ENCODE measurements at regions not wholly inside any gene's neighbourhood (a gene's known extent, or its start where the extent isn't known, plus 50 kb on each side); places are given as distances from the start of the nearest gene placed in this dataset.

- TF ChIP-seq ZNF414 (CRISPR knock-in tag; IDR thresholded peaks at IDR 0.05) (no peak), NR2F2 (IDR thresholded peaks at IDR 0.05; ENCODE audit: borderline replicate concordance, low read depth) (peak; percentile 63; the same call in 1 of the 2 replicates), JUNB (CRISPR knock-in tag; IDR thresholded peaks at IDR 0.05; ENCODE audit: borderline replicate concordance) (no peak), HNF1A (IDR thresholded peaks at IDR 0.05; ENCODE audit: low read depth) (no peak), HNF1A (CRISPR knock-in tag; IDR thresholded peaks at IDR 0.05; ENCODE audit: borderline replicate concordance) (no peak), MXI1 (IDR thresholded peaks at IDR 0.05; ENCODE audit: borderline replicate concordance, low read depth, low read length) (no peak), PHF8 (CRISPR knock-in tag; IDR thresholded peaks at IDR 0.05) (no peak), LCORL (IDR thresholded peaks at IDR 0.05) (no peak), LCORL (CRISPR knock-in tag; IDR thresholded peaks at IDR 0.05) (peak; percentile 66; the same call in 1 of the 2 replicates), SUZ12 (IDR thresholded peaks at IDR 0.05; ENCODE audit: low read depth, low read length) (no peak), GATA4 (IDR thresholded peaks at IDR 0.05; ENCODE audit: borderline replicate concordance, low read depth) (peak; percentile 65; the same call in 1 of the 2 replicates), SMAD3 (CRISPR knock-in tag; IDR thresholded peaks at IDR 0.05) (no peak), HNF4G (IDR thresholded peaks at IDR 0.05; ENCODE audit: borderline replicate concordance, low read depth, low read length) (peak; percentile 35; the same call in 1 of the 2 replicates), HNF4G (CRISPR knock-in tag; IDR thresholded peaks at IDR 0.05; ENCODE audit: borderline replicate concordance, low read depth) (no peak), CREBL2 (CRISPR knock-in tag; IDR thresholded peaks at IDR 0.05; ENCODE audit: borderline replicate concordance) (no peak), ZNF652 (CRISPR knock-in tag; IDR thresholded peaks at IDR 0.05; ENCODE audit: borderline replicate concordance, low read depth) (no peak), ZNF205 (CRISPR knock-in tag; IDR thresholded peaks at IDR 0.05) (no peak), ZNF256 (CRISPR knock-in tag; conservative IDR thresholded peaks at IDR 0.05) (no peak), TEAD3 (CRISPR knock-in tag; optimal IDR thresholded peaks at IDR 0.05; ENCODE audit: borderline replicate concordance) (peak; percentile 70), ZNF484 (CRISPR knock-in tag; IDR thresholded peaks at IDR 0.05; ENCODE audit: borderline replicate concordance, low read depth) (no peak), MEIS2 (CRISPR knock-in tag; IDR thresholded peaks at IDR 0.05) (no peak), JDP2 (CRISPR knock-in tag; IDR thresholded peaks at IDR 0.05; ENCODE audit: borderline replicate concordance) (no peak)
- TF ChIP-seq, protein P1, sequence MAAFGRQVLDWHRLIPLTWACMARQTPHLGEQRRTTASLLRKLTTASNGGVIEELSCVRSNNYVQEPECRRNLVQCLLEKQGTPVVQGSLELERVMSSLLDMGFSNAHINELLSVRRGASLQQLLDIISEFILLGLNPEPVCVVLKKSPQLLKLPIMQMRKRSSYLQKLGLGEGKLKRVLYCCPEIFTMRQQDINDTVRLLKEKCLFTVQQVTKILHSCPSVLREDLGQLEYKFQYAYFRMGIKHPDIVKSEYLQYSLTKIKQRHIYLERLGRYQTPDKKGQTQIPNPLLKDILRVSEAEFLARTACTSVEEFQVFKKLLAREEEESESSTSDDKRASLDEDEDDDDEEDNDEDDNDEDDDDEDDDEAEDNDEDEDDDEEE (CRISPR knock-in tag; IDR thresholded peaks at IDR 0.05), result no peak
- TF ChIP-seq, protein P2, sequence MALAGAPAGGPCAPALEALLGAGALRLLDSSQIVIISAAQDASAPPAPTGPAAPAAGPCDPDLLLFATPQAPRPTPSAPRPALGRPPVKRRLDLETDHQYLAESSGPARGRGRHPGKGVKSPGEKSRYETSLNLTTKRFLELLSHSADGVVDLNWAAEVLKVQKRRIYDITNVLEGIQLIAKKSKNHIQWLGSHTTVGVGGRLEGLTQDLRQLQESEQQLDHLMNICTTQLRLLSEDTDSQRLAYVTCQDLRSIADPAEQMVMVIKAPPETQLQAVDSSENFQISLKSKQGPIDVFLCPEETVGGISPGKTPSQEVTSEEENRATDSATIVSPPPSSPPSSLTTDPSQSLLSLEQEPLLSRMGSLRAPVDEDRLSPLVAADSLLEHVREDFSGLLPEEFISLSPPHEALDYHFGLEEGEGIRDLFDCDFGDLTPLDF (CRISPR knock-in tag; IDR thresholded peaks at IDR 0.05), result no peak
Observed at GRCh38 chr22:25395915-25396314, 168.6 kb upstream of the GRK3 start (continued).

Data from HepG2 (cell line).